ENCODE measurements at regions not wholly inside any gene's neighbourhood (a gene's known extent, or its start where the extent isn't known, plus 50 kb on each side); places are given as distances from the start of the nearest gene placed in this dataset.
A peak's percentile ranks its signal among the peaks of the same experiment; 100 is the strongest.
"Not testable (repeated sequence)": the region's sequence is repeated elsewhere in the genome, so short reads cannot be mapped to it uniquely, and the experiment has no call there.

DNA sequence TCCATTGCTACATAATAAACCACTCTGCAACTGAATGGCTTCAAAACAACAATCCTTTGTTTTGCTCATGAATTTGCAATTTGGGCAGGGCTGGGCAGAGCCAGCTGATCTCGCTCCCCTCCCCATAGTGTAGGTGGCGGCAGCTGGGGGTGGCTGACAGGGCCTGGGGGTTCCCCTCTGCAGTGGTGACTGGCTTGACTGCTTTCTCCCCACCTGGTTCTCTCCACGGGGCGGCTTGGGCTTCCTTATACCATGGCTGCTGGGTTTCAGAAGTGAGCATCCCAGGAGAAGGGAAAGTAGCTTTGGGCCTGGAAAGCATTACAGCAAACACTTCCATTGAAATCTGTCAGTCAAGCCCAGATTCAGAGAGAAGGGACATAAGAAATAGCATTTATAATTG lies 129.7 kb upstream of the ZBTB40 start:
- peak in 2 of 3 donors; percentile 9 to 19 for DNase-seq

DNA sequence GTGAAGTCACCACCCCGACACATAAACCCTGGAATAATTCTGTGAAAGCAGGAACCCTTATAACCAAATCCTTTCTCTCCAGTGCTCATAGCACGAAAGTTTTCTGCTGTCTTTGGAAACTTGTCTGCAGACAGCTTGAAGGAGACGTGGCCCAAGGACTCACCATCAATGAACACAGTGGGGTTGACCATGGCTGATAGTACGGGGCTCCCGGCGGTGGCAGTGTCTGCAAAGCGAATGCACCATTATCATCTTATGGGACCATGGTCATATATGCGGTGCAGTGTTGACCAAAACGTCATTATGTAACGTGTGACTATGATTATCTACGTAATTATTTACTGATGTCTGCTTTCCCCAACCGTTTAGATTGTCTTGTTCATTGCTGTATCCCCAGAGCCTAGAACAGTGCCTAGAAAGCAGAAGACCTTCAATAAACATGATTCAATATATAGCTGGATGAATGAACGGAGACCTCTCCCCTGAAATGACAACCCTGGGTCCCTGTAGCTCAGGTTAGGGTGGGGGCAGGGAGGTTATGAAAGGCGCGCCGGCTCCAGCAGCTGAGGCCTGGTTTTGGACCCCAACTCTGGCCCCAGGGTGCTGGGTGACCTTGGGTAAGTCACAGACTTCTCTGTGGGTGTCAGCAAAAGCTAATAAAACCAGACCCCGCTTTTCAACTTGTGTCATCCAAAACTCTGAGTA lies 128.4 kb upstream of the ZBTB40 start:
- no peak for DNase-seq

DNA sequence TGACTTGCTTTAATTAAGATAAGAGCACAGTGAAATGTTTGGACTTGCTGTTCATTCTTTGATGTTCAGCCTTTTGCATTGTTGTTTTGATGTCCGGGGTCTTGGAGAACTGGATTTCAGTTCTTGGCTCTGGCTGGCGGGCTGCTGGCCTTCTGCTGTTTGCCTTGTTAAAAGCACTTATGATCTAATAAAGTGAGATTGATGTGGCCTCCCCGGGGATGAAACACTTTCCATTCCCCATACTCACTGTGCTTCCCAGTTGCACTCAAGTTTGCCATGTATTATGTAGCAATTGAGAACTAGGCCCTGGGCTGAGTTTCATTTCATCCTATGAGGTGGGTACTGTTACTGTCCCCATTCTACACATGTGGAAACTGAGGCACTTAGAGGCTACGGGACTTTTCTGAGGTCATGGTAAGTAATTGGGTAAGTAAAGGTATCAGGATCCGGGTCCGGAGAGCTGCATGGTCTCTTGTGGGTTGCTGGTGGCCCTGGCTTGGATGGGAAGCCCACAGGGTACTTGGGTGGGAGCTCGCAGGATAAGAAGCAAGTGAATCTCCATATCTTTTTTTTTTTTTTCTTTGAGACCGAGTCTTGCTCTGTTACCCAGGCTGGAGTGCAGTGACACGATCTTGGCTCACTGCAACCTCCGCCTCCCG lies 127.7 kb upstream of the ZBTB40 start:
- no peak for DNase-seq

DNA sequence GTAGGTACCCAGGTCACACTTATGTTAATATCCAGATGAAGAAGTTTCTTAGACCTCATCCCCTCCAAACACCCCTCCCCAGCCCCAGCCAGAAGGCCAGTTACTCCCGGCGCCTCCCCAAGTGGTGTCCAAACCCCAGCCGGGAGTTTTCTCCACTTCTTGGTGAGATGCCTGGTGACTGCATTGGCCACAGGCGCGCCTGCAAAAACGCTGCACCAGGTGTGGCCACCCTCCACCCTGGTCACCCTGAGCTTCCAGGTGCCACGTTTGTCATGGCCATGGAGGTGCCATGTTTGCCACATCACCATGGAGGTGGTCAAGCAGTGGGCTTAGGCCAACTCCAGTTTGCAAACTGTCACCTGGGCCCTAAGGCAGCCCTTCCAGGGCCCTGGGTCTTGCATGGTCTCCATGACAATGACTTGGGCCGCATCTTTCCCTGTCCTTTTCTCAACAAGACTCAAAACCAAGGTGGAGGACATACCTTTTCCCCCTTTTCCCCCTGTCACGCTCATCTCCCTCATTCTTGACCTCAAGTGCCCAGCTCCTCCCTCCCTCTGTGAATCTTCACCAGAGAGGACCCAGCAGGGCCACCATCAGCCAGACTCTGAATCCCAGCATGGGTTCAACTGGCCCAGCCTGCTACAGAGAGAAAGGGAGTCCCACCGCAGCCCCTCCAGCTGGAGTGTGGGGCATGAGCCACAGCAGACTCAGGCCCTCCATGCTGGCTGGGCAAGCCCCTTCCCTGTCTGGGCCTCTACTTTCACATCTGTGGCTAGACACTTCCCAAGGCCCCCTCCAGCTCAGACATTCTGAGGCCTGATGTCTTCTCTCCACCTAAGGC lies 125.9 kb upstream of the ZBTB40 start:
- DNase-seq = peak in 1 of 3 donors; percentile 9

DNA sequence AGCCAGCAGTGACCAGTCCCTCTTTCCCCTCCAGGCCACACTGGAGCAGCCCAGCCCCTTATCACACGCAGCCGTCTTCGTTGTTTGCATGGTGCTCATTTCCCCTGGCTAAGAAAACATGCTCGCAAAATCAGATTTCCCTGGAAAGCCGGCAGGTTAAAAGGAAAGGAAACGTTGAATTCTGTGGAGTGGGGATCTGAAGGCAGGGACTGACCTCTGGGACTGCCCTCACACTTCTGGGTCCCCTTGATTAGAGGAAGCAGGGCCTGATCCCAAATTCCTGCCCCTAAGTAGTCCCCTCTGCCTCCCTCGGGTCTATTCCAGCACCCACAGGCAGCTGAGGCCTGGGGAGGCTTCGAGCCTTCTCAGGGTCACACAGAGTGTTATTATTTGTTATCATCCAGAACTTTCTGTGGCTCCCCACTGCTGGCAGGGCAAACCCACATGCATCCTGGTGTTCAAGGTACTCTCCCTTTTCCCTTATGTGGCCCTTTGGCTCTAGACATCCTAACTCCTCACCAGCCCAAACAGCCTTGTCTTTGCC lies 125.2 kb upstream of the ZBTB40 start:
- DNase-seq = no peak

DNA sequence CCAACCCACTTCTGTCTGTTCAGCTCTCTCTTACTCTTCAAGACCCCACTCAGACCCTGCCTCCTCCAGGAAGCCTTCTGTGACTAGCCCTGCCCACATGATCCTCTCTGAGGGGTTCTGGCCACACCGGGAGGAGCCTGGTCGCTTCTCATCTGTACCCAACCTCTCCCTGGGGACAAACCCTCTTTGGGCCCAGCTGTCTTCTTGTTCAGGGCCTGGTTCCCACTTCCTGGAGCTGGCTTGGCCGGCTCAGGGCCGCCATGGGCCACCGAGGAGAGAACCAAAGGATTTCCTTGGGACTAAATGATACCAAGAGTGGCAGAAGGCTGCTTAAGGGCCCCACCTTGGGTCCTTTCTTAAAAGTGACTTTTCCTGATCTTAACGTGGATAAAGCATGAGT lies 124.7 kb upstream of the ZBTB40 start:
- DNase-seq = no peak

DNA sequence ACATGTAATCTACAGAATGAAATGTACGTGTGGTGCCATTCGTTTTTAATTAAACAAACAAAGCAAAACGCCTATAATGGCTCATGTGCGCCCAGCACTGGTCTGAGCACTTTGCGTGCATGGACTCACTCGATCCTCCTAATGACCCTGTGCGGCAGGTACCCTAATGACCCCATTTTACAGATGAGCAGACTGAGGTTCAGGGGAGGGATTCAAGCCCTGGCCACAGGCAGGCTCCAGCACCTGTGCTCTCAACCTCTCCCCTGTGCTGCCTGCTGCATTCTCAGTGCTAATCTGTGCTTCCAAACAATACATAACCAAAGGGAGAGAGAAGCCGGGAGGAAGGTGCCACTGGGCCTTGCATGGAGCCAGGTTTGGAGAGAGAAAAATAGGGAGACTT lies 124.2 kb upstream of the ZBTB40 start:
- DNase-seq = no peak

DNA sequence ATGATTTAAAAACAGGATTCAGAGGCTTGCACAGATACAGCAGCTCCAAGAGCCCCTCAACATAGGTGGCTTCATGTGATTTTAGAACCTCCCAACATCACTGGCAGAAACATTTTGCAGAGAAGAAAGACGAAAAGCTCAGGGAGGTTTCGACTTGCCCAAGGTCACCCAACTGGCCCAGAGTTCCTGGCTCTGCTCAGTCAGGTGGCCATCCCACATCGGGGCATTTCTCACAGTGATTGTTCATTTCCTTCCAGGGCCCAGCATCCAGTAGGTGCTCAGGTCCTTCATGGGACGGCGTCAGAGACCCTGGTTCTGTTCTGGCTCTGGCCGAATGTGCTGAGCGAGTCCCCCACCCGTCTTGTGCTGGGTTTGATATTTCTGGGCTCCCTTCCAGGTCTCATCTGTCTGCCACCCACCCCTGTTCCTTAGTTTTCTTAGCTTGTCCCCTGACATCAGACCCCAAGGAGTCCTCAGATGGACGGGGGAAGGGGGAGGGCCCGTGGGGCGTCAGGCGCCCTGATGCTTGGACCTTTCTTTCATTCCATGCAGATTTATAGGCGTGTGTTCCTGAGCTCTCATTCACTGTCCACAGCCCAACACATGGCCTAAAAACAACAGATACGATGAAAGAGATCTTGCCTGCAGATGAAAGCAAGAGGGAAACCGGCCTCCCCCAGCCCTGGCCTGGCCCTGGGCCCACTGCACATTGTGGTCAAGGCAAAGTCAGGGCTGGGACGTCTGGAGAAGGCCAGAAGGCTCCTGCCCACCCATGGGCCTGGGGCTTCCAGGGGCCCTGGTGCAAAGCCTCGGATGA lies 123.1 kb upstream of the ZBTB40 start:
- DNase-seq = no peak

DNA sequence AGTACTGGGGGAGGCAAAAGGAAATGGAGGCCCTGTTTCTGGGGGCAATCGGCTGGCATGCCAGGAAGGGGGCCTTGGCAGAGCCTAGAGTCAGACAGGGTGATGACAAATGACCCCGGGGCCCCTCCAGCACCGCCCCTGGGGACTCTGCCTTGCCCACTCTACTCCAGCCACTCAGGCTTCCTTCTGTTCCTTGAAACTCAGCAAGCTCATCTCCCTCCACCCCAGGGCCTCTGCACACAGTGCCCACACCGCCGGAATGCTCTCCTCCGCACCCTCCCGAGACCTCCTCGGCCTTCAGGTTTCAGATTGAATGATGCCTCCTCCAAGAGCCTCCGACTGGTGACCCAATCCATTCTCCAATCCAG lies 122.5 kb upstream of the ZBTB40 start:
- DNase-seq = no peak

DNA sequence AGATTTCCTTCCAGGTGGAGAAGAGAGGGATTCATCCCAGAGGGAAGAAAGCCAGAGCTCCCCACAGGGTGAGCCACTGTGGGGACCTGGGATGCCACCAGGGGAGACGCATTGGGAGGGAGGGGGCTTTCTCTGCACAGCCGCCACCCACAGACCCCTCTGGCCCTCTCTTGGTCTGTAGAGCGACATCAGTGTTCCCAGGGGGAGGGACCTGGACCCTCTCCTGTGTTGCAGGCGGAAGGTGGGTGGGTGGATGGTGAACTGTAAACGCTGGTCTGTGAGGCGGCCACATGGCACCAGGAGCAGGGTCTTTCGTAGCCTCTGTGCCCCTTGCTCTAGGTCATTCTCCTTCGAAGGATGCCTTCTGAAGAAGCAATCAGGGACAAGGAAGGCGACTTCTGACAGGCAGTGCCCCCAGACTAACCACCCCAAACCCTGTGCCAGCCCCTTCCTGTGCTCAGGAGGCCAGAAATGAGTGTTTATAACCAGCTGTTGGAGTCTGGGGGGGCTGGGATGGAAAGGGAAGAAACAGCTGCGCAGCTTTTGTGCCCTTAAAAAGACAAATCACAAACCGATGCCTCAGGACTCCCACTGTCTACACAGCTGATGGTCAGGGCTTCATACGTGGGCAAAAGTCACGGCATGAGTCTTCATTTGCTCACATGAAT lies 121.4 kb upstream of the ZBTB40 start:
- no peak for DNase-seq

DNA sequence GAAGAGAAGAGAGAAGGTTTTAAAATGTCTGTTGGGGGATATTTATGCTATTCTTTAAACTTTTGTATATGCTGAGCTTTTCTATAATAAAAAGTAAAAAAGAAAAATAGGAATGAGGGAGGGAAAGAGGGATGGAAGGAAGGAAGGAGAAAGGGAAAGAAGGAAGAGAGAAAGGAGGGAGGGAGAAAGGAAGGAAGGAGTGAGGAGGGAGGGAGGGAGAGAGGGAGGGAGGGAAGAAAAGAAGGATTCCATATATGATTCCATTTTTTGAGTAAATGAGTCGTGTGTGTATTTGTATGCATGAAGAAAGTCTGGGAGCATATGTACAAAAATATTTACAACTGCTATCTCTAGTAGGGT lies 120.9 kb upstream of the ZBTB40 start:
- DNase-seq = no peak

DNA sequence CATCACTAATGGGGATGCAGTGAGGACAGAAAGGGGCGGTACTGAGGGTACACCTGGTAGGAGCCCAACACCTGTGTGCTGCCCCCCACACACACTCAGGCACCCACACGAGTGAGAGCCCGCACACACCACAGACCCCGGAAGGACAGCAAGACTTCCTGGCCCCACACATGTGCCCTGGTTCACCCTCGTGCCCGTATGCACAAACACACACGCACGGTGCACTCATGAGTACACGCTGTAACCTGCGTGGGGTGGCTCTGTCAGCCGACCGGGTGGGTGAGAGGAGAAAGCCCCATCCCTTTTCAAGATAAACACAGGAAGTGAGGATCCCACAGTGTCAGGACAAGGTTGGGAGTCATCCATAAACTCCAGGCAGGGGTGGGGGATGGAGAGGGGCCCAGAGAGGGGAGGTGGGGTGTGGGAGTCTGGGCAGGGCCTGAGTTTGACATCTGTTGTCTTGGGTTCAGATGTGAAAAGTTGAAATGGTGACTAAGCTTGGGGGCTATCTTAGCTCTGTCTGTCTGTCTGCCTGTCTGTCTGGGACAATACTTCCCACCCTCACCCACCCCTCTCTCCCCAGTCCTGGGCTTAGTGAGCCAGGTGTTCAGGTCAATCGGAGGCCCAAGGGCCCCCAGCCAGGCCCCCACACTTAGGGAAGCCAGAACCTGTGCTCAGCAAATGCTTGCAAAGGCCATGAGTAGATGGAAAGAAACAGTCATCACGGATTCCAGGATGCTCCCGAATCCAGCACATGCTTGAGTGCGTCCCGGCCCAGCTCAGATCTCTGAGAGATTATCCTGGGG lies 119.8 kb upstream of the ZBTB40 start:
- no peak for DNase-seq

DNA sequence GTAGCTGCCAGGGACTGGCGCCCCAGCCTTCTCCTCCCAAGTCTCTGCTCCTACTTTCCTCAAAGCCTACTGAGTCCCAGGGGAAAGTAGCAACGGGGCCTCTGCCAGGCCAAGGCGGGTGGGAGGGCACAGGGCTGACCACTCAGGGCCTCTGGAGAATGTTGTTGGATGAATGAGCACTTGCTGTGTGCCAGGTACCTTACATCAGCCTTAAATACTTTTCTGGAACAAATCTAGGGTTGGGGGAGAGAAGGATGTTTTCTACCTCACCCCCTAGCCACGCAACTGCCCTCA lies 119.3 kb upstream of the ZBTB40 start:
- DNase-seq = no peak

DNA sequence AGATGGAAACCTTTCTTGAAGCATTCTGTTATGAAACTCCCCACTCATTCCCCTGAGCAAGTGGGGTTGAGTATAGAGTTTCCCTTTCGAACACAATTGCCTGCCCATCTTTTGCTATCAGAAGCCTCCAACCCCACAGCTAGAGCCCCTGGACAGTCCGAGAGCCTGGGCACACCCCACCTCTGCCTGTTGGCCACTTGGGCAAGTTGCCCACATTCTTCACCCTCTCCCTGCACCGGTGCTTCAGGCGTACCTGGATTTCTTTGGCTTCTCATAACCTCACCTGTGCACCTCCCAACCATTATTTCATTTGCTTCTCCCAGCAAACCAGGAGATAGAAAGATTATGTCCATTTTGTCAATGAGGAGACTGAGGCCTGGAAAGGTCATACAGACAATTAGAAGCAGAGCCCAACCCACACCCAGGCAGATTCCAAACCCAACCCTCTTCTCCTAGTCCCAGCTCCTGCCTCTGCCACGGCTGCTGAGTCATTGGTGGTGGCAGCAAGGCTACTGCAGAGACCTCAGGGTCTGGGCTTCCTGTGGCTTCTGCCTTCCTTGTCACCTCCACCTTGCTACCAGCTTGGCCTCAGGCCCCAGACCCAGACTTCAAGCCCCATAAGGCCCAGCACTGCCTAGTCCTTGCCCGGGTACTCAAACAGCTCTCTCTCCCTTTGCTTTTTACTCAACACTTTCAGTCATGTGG lies 118.7 kb upstream of the ZBTB40 start:
- DNase-seq = no peak

DNA sequence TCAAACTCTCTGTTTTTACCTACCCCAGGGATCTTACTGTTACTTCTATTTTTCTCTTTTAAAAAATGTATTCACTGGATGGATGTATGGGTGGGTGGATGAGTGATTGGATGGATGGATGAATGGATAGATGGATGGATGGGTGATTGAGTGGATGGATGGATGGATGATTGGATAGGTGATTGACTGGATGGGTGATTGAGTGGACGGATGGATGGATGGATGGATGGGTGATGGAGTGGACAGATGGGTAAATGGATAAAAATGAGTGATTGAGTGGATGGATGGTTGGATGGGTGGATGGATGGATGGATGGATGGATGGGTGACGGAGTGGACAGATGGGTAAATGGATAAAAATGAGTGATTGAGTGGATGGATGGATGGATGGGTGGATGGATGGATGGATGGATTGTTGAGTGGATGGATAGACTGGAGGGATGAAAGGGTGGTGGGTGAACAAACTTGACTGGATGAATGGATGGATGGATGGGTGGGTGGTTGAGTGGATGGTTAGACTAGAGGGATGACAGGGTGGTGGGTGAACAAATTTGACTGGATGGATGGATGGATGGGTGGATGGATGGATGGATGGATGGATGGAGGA lies 118.0 kb upstream of the ZBTB40 start:
- no peak for DNase-seq

DNA sequence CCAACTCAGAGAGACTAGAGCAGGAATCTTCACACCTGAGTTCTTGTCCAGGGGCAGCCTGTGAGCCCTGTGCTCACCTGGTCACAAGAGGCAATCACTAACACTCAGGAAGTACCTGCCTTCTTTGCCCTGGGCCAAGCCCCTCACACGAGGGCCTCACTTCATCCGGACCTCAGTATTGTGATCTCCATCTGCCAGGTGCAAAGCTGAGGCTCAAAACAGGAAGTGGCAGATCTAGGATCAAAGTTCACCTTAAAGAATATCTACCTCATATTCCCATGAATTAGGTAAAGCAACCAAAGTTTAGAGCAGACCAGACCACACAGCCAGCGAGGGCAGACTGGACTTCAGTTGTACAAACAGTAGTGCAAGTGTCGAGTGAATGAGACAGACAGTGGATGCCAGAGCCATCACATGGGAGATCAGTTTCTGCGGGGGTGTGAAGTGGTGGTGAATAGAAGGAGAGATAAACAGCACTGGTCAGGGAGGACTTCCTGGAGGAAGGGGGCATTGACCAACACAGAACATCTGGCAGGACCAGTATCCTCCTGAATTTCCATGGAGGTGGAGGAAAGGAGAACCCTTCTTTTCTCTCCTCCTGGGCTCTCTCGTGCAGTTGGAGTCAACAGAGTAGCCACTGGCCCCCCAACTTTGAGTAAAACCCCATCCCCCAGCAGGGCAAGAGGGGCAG lies 116.6 kb upstream of the ZBTB40 start:
- DNase-seq = no peak

DNA sequence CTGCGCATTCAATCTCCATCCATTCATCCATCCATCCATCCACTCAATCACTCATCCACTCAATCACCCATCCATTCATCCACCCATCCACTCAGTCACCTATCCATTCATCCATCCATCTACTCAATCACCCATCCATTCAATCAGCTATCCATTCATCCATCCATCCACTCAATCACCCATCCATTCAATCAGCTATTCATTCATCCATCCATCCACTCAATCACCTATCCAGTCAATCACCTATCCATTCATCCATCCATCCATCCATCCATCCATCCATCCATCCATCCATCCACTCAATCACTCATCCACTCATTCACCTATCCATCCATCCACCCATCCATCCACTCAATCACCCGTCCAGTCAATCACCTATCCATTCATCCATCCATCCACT lies 115.4 kb upstream of the ZBTB40 start:
- DNase-seq = not testable (repeated sequence)

DNA sequence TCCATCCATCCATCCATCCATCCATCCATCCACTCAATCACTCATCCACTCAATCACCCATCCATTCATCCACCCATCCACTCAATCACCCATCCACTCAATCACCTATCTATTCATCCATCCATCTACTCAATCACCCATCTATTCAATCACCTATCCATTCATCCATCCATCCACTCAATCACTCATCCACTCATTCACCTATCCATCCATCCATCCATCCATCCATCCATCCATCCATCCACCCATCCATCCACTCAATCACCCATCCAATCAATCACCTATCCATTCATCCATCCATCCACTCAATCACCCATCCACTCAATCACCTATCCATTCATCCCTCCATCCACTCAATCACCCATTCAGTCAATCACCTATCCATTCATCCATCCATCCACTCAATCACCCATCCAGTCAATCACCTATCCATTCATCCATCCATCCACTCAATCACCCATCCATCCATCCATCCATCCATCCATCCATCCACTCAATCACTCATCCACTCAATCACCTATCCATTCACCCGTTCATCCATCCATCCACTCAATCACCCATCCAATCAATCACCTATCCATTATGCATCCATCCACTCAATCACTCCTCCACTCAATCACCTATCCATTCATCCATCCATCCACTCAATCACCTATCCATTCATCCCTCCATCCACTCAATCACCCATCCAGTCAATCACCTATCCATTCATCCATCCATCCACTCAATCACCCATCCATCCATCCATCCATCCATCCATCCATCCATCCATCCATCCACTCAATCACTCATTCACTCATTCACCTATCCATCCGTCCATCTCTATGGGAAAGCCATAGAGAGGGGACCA lies 114.7 kb upstream of the ZBTB40 start:
- DNase-seq = not testable (repeated sequence)
